ENCODE measurements at regions not wholly inside any gene's neighbourhood (a gene's known extent, or its start where the extent isn't known, plus 50 kb on each side); places are given as distances from the start of the nearest gene placed in this dataset.
"Not testable (repeated sequence)": the region's sequence is repeated elsewhere in the genome, so short reads cannot be mapped to it uniquely, and the experiment has no call there.

- DNase-seq (ENCODE audit: low spot score), result no peak
Observed at GRCh38 chr3:166663194-166663593, 716.9 kb downstream of the ZBBX start.

GRCh38 chr3:166661621-166662020 lies 718.5 kb downstream of the ZBBX start:
- DNase-seq (ENCODE audit: low spot score), result no peak

- DNase-seq (ENCODE audit: low spot score), result no peak
Observed at GRCh38 chr3:166660962-166661361, 719.1 kb downstream of the ZBBX start.

GRCh38 chr3:166637984-166638530 lies 742.0 kb downstream of the ZBBX start:
- no peak for DNase-seq (ENCODE audit: low spot score)

- no peak for DNase-seq (ENCODE audit: low spot score)
Observed at GRCh38 chr3:166634091-166634746, 745.9 kb downstream of the ZBBX start.

- no peak for DNase-seq (ENCODE audit: low spot score)
Observed at GRCh38 chr3:166630190-166630589, 749.9 kb downstream of the ZBBX start.

- DNase-seq (ENCODE audit: low spot score), result no peak
Observed at GRCh38 chr3:166613365-166613764, 766.7 kb downstream of the ZBBX start.

GRCh38 chr3:166612761-166613160 lies 767.3 kb downstream of the ZBBX start:
- not testable (repeated sequence) for DNase-seq (ENCODE audit: low spot score)

GRCh38 chr3:166607933-166608521 lies 770.8 kb upstream of the BCHE start:
- no peak for DNase-seq (ENCODE audit: low spot score)

- no peak for DNase-seq (ENCODE audit: low spot score)
Observed at GRCh38 chr3:166606988-166607387, 769.8 kb upstream of the BCHE start.

- DNase-seq (ENCODE audit: low spot score), result no peak
Observed at GRCh38 chr3:166593776-166594175, 756.6 kb upstream of the BCHE start.

- DNase-seq (ENCODE audit: low spot score), result no peak
Observed at GRCh38 chr3:166582236-166582635, 745.0 kb upstream of the BCHE start.

GRCh38 chr3:166580561-166580960 lies 743.3 kb upstream of the BCHE start:
- no peak for DNase-seq (ENCODE audit: low spot score)

GRCh38 chr3:166575161-166575560 lies 737.9 kb upstream of the BCHE start:
- DNase-seq (ENCODE audit: low spot score), result no peak

GRCh38 chr3:166571686-166572085 lies 734.5 kb upstream of the BCHE start:
- not testable (repeated sequence) for DNase-seq (ENCODE audit: low spot score)

GRCh38 chr3:166570102-166570501 lies 732.9 kb upstream of the BCHE start:
- DNase-seq (ENCODE audit: low spot score), result no peak

- DNase-seq (ENCODE audit: low spot score), result no peak
Observed at GRCh38 chr3:166569589-166569988, 732.4 kb upstream of the BCHE start.

GRCh38 chr3:166560253-166560652 lies 723.0 kb upstream of the BCHE start:
- no peak for DNase-seq (ENCODE audit: low spot score)

GRCh38 chr3:166556955-166557354 lies 719.7 kb upstream of the BCHE start:
- DNase-seq (ENCODE audit: low spot score), result no peak

- no peak for DNase-seq (ENCODE audit: low spot score)
Observed at GRCh38 chr3:166554023-166554422, 716.8 kb upstream of the BCHE start.

GRCh38 chr3:166533740-166534139 lies 696.5 kb upstream of the BCHE start:
- DNase-seq (ENCODE audit: low spot score), result no peak

GRCh38 chr3:166531730-166532129 lies 694.5 kb upstream of the BCHE start:
- DNase-seq (ENCODE audit: low spot score), result no peak

GRCh38 chr3:166527325-166527724 lies 690.1 kb upstream of the BCHE start:
- no peak for DNase-seq (ENCODE audit: low spot score)

- no peak for DNase-seq (ENCODE audit: low spot score)
Observed at GRCh38 chr3:166526881-166527280, 689.7 kb upstream of the BCHE start.
